SK-N-SH (cell line): ENCODE measurements at regions not wholly inside any gene's neighbourhood (a gene's known extent, or its start where the extent isn't known, plus 50 kb on each side); places are given as distances from the start of the nearest gene placed in this dataset.

ENCODE experiments used
- CTCF ChIA-PET: fragments of 300-600, 350-600 bp; formaldehyde crosslinking; extraction: SDS; loops from one replicate; lab custom pipeline; 2021; lab: Yijun Ruan, JAX
- POLR2A ChIA-PET: fragments of 350-600 bp; sonication (Branson Sonifier 250); formaldehyde crosslinking; extraction: SDS; loops from one replicate; lab custom pipeline; 2020; ENCODE audit warnings: antibody characterized with exemption, inconsistent platforms; lab: Yijun Ruan, JAX
- DNase-seq: peaks from one replicate; pipeline ENCODE4 v3.0.0; 2012
- H2AFZ ChIP-seq: fragments of 200-600 bp; sonication (generic); 2 replicates; pipeline ENCODE4 v1.8.1; 2016; ENCODE audit warnings: antibody characterized with exemption, mild to moderate bottlenecking, low read depth
- H3F3A ChIP-seq: fragments of 200-600 bp; sonication (generic); replicated peaks from 2 replicates; pipeline ENCODE3; 2016; ENCODE audit warnings: antibody characterized with exemption, mild to moderate bottlenecking; ENCODE audit not compliant: insufficient read depth
- H3K27ac ChIP-seq, 2 experiments: fragments of 200-500 bp in 1 of 2; fragments of 200-600 bp in 1 of 2; sonication (Bioruptor generic) in 1 of 2; sonication (generic), shearing (Covaris generic) in 1 of 2; 2 replicates each; pipeline versions ENCODE4 v1.5.1 to v1.6.1; 2014 to 2016; ENCODE audit warnings: low read depth in 2 of 2, inconsistent platforms in 1 of 2, low read length in 1 of 2, mild to moderate bottlenecking in 1 of 2, mixed read lengths in 1 of 2
- H3K27me3 ChIP-seq: fragments of 200-600 bp; sonication (generic), shearing (Covaris generic); 2 replicates; pipeline ENCODE4 v1.6.1; 2016; ENCODE audit warnings: mixed run types; ENCODE audit not compliant: insufficient read depth
- H3K36me3 ChIP-seq, 2 experiments: fragments of 200-500 bp in 1 of 2; fragments of 200-600 bp in 1 of 2; sonication (Bioruptor generic) in 1 of 2; sonication (generic) in 1 of 2; replicated peaks in 1 of 2; 2 replicates each; pipeline versions ENCODE3 to v1.5.1; 2014 to 2016; ENCODE audit warnings: low read length in 1 of 2, mild to moderate bottlenecking in 1 of 2; ENCODE audit not compliant: insufficient read depth in 2 of 2, control insufficient read depth in 1 of 2
- H3K4me1 ChIP-seq, 2 experiments: fragments of 200-500 bp in 1 of 2; fragments of 200-600 bp in 1 of 2; sonication (Bioruptor generic) in 1 of 2; sonication (generic), shearing (Covaris generic) in 1 of 2; 2 replicates each; pipeline versions ENCODE4 v1.5.1 to v1.6.1; 2014 to 2016; ENCODE audit warnings: low read depth in 1 of 2, low read length in 1 of 2, mixed run types in 1 of 2; ENCODE audit not compliant: insufficient read depth in 2 of 2, control insufficient read depth in 1 of 2
- H3K4me2 ChIP-seq: fragments of 200-600 bp; sonication (generic), shearing (Covaris generic); 2 replicates; pipeline ENCODE4 v1.6.1; 2017; ENCODE audit warnings: mixed run types
- H3K4me3 ChIP-seq, 2 experiments: fragments of 200-500 bp in 1 of 2; fragments of 200-600 bp in 1 of 2; sonication (Bioruptor generic) in 1 of 2; sonication (generic), shearing (Covaris generic) in 1 of 2; 2 replicates each; pipeline versions ENCODE4 v1.5.1 to v1.8.1; 2014 to 2016; ENCODE audit warnings: low read depth in 2 of 2, inconsistent platforms in 1 of 2, low read length in 1 of 2, mild to moderate bottlenecking in 1 of 2, mixed read lengths in 1 of 2, moderate library complexity in 1 of 2
- H3K79me2 ChIP-seq: fragments of 200-600 bp; sonication (generic); 2 replicates; pipeline ENCODE4 v1.8.1; 2017; ENCODE audit warnings: mild to moderate bottlenecking; ENCODE audit not compliant: insufficient read depth
- H3K9ac ChIP-seq: fragments of 200-600 bp; sonication (generic); 2 replicates; pipeline ENCODE4 v1.6.1; 2017; ENCODE audit warnings: mixed run types
- H3K9me2 ChIP-seq: fragments of 200-600 bp; sonication (generic); 2 replicates; pipeline ENCODE4 v1.6.1; 2017; ENCODE audit warnings: mixed run types
- H3K9me3 ChIP-seq: fragments of 200-600 bp; sonication (generic); 2 replicates; pipeline ENCODE4 v1.6.1; 2017; ENCODE audit warnings: mixed run types, mild to moderate bottlenecking, moderate library complexity
- H4K20me1 ChIP-seq: fragments of 200-600 bp; sonication (generic); 2 replicates; pipeline ENCODE4 v1.6.1; 2017; ENCODE audit warnings: mild to moderate bottlenecking, mixed run types; ENCODE audit not compliant: insufficient read depth
- CHD2 ChIP-seq: fragments of 150-350 bp; IDR thresholded peaks from 2 replicates; pipeline ENCODE4 v1.6.1; 2018; ENCODE audit warnings: low read length; ENCODE audit not compliant: partially characterized antibody
- ELF1 ChIP-seq: IDR thresholded peaks from 2 replicates; pipeline ENCODE4 v1.4.0; 2012
- EP300 ChIP-seq, 2 experiments: IDR thresholded peaks; 2 replicates each; pipeline versions ENCODE4 v1.4.0 to v1.6.1; 2012; ENCODE audit warnings: borderline replicate concordance in 1 of 2, low read depth in 1 of 2, low read length in 1 of 2
- FOSL2 ChIP-seq: IDR thresholded peaks from 2 replicates; pipeline ENCODE4 v1.4.0; 2012; ENCODE audit warnings: low read depth, mild to moderate bottlenecking, moderate library complexity, borderline replicate concordance
- GABPA ChIP-seq: IDR thresholded peaks from 2 replicates; pipeline ENCODE4 v1.4.0; 2012; ENCODE audit warnings: low read depth, mild to moderate bottlenecking
- GATA2 ChIP-seq: sonication (generic); formaldehyde crosslinking; IDR thresholded peaks from 2 replicates; pipeline ENCODE4 v1.5.0; 2020; ENCODE audit warnings: mild to moderate bottlenecking, missing genetic modification reagents
- IRF3 ChIP-seq: fragments of 150-350 bp; IDR thresholded peaks from 2 replicates; pipeline ENCODE4 v1.6.1; 2016; ENCODE audit warnings: mild to moderate bottlenecking, low read depth, low read length
- JUND ChIP-seq: IDR thresholded peaks from 2 replicates; pipeline ENCODE4 v1.4.0; 2012
- NFIC ChIP-seq: IDR thresholded peaks from 2 replicates; pipeline ENCODE4 v1.4.0; 2012; ENCODE audit warnings: borderline replicate concordance
- NRF1 ChIP-seq: IDR thresholded peaks from 2 replicates; pipeline ENCODE4 v1.6.1; 2012; ENCODE audit warnings: low read depth, mild to moderate bottlenecking, low read length
- RCOR1 ChIP-seq: fragments of 150-350 bp; IDR thresholded peaks from 2 replicates; pipeline ENCODE4 v1.6.1; 2017; ENCODE audit warnings: antibody characterized with exemption, low read length
- SIN3A ChIP-seq: IDR thresholded peaks from 2 replicates; pipeline ENCODE4 v1.6.1; 2012; ENCODE audit warnings: low read depth, mild to moderate bottlenecking, low read length, moderate library complexity, borderline replicate concordance
- SMC3 ChIP-seq: IDR thresholded peaks from 2 replicates; pipeline ENCODE4 v1.6.1; 2012; ENCODE audit warnings: low read depth, low read length, improper control_type of control experiment
- TAF1 ChIP-seq: IDR thresholded peaks from 2 replicates; pipeline ENCODE4 v1.6.1; 2012; ENCODE audit warnings: low read depth, mild to moderate bottlenecking, low read length, moderate library complexity, borderline replicate concordance
- TEAD4 ChIP-seq: IDR thresholded peaks from 2 replicates; pipeline ENCODE4 v1.4.0; 2012; ENCODE audit warnings: mild to moderate bottlenecking, borderline replicate concordance; ENCODE audit not compliant: insufficient read depth
- WGBS: methylation state at CpG from one replicate; pipeline ENCODE4 v1.1.6; 2017; ENCODE audit warnings: low lambda C conversion rate; 5-methylcytosine and 5-hydroxymethylcytosine counted together

DNA sequence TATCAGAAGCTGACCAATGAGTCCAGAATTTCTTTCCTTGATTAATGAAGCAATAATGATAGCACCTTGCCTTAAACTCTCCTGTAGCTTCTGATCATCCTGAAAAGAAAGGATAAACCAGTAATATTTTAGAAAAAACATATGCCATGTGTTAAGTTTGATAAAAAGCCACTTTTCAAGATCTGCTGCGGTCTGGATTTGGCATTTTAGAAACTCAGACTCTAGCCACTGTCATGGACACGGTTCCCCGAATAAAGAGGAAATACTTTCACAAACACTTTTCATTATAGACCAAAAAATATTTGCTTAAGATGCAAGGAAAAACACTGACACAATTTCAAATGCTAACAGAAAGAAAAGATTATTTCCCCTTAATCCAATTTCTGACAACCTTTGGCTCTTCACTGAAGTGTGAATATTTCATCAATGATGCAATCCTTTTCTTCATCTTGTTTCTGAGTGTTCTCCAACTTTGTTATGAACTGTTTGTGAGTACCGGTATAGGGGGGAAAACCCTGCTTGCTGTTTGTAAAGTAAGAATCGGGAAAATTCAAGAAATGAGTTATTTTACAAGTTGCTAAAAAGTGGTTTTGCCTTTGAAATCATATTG lies 329.5 kb downstream of the CRPPA start:
- no peak for TF ChIP-seq GABPA
- no peak for TF ChIP-seq SMC3
- TF ChIP-seq GATA2 = no peak
- TF ChIP-seq ELF1 = no peak
- TF ChIP-seq NRF1 = no peak
- 18% methylated on average over 5 of the region's 5 CpGs for WGBS
- DNase-seq = no peak
- Histone ChIP-seq H3K79me2 (no peaks in the 10 kb centered on the region), H3K4me3 (no peak overlapping the region), H3K27me3 (no peaks in the 10 kb centered on the region), H3K4me1 (peaks cover 0 to 2% of the 10 kb centered on the region in 2 experiments; a peak in 2 of 4 replicates), H3K4me2 (no peak overlapping the region), H3K27ac (no peak overlapping the region), H4K20me1 (no peaks in the 10 kb centered on the region), H3K9ac (no peak overlapping the region), H2AFZ (no peak overlapping the region), H3K36me3 (no peaks in the 10 kb centered on the region), H3K9me2 (no peaks in the 10 kb centered on the region), H3F3A (no peaks in the 10 kb centered on the region), H3K9me3 (no peaks in the 10 kb centered on the region)
- POLR2A ChIA-PET = no interaction called here
- CTCF ChIA-PET = interaction anchor here (1.1 to 2.4 kb wide), 3 partner anchors 10 to 20 kb away, joined by 3 to 8 read pairs (median 6); no protein-coding TSS in a partner anchor

- WGBS = 41% methylated on average over 3 of the region's 3 CpGs
- no peak for TF ChIP-seq GATA2
- no peak for TF ChIP-seq ELF1
- no peak for TF ChIP-seq NRF1
- no peak for TF ChIP-seq NFIC
- TF ChIP-seq RCOR1 = no peak
- TF ChIP-seq EP300 (IDR thresholded peaks at IDR 0.05; ENCODE audit: borderline replicate concordance in 1 of 2, low read depth in 1 of 2, low read length in 1 of 2) = no peak
- no peak for TF ChIP-seq TAF1
- TF ChIP-seq TEAD4 = no peak
- TF ChIP-seq JUND = no peak
- TF ChIP-seq CHD2 = no peak
- TF ChIP-seq SIN3A = no peak
- TF ChIP-seq, all 33 proteins: peak for 0
- Histone ChIP-seq H3K79me2 (no peaks in the 10 kb centered on the region), H3K27ac (no peak overlapping the region), H3K9ac (no peak overlapping the region), H3F3A (no peaks in the 10 kb centered on the region), H3K9me3 (no peaks in the 10 kb centered on the region), H2AFZ (no peak overlapping the region), H4K20me1 (no peaks in the 10 kb centered on the region), H3K4me2 (no peak overlapping the region), H3K36me3 (no peaks in the 10 kb centered on the region), H3K9me2 (no peaks in the 10 kb centered on the region; the same call in 1 of the 2 replicates), H3K27me3 (no peaks in the 10 kb centered on the region), H3K4me1 (peaks cover under 1 to 6% of the 10 kb centered on the region in 2 experiments; a peak in 3 of 4 replicates), H3K4me3 (no peak overlapping the region)
- CTCF ChIA-PET = interaction anchor here (1.0 to 2.3 kb wide), 2 partner anchors 8 to 11 kb away, joined by 4 to 10 read pairs; no protein-coding TSS in a partner anchor
- DNase-seq = no peak
- POLR2A ChIA-PET = no interaction called here
These were observed 331.5 kb downstream of the CRPPA start for GRCh38 chr7:16089801-16090200.

DNA sequence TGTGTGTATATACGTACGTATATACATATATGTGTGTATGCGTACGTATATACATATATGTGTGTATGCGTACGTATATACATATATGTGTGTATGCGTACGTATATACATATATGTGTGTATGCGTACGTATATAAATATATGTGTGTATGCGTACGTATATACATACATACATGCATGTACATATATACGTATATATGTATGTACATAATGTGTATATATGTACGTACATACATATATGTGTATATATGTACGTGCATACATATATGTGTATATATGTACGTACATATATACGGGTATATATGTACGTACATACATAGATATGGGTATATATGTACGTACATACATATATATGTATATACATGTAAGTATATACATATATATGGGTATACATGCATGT lies 332.1 kb downstream of the CRPPA start:
- no peak for DNase-seq
- Histone ChIP-seq H3K4me1 (peaks cover 6 to 12% of the 10 kb centered on the region in 2 experiments; a peak in 3 of 4 replicates), H3K4me2 (no peak overlapping the region), H3K9me3 (no peaks in the 10 kb centered on the region), H3F3A (no peaks in the 10 kb centered on the region), H3K4me3 (no peak overlapping the region), H2AFZ (no peak overlapping the region), H3K9ac (no peak overlapping the region), H4K20me1 (no peaks in the 10 kb centered on the region), H3K27ac (no peak overlapping the region), H3K79me2 (no peaks in the 10 kb centered on the region), H3K36me3 (no peaks in the 10 kb centered on the region), H3K27me3 (no peaks in the 10 kb centered on the region), H3K9me2 (peaks cover 3% of the 10 kb centered on the region; the same call in 1 of the 2 replicates)
- ChIA-PET POLR2A (no interaction called here), CTCF (interaction anchor here (1.0 to 2.3 kb wide), 2 partner anchors 8 to 11 kb away, joined by 4 to 10 read pairs; no protein-coding TSS in a partner anchor)
- TF ChIP-seq GATA2 (no peak), IRF3 (no peak), TAF1 (no peak), FOSL2 (no peak)
- 81% methylated on average over 19 of the region's 19 CpGs for WGBS
